ENCODE measurements at regions not wholly inside any gene's neighbourhood (a gene's known extent, or its start where the extent isn't known, plus 50 kb on each side); places are given as distances from the start of the nearest gene placed in this dataset.

- no peaks in the 10 kb centered on the region for H4K20me1 ChIP-seq (ENCODE audit: insufficient read depth, low read length)
Measured at GRCh38 chr4:79757600-79757999, 315.4 kb downstream of the ANTXR2 start.

GRCh38 chr4:79756140-79756895, 316.7 kb downstream of the ANTXR2 start:
- no peaks in the 10 kb centered on the region for H3K27me3 ChIP-seq (ENCODE audit: insufficient read depth, low read length)
- H2AFZ ChIP-seq (ENCODE audit: low read length) = no peak overlapping the region
- no peaks in the 10 kb centered on the region for H3K79me2 ChIP-seq (ENCODE audit: insufficient read depth, low read length)
- H3K27ac ChIP-seq (ENCODE audit: low read depth, low read length, poor library complexity, severe bottlenecking) = no peak overlapping the region
- H4K20me1 ChIP-seq (ENCODE audit: insufficient read depth, low read length) = no peaks in the 10 kb centered on the region
- no peaks in the 10 kb centered on the region for H3K4me1 ChIP-seq (ENCODE audit: insufficient read depth, low read length, severe bottlenecking)
- no peak overlapping the region for H3K4me2 ChIP-seq (ENCODE audit: low read length)
- no peak overlapping the region for H3K9ac ChIP-seq (ENCODE audit: low read length)
- no peaks in the 10 kb centered on the region for H3K36me3 ChIP-seq (ENCODE audit: insufficient read depth, low read length)
- H3K4me3 ChIP-seq (ENCODE audit: low read depth, low read length, poor library complexity, severe bottlenecking) = no peak overlapping the region
- TF ChIP-seq, protein P1, sequence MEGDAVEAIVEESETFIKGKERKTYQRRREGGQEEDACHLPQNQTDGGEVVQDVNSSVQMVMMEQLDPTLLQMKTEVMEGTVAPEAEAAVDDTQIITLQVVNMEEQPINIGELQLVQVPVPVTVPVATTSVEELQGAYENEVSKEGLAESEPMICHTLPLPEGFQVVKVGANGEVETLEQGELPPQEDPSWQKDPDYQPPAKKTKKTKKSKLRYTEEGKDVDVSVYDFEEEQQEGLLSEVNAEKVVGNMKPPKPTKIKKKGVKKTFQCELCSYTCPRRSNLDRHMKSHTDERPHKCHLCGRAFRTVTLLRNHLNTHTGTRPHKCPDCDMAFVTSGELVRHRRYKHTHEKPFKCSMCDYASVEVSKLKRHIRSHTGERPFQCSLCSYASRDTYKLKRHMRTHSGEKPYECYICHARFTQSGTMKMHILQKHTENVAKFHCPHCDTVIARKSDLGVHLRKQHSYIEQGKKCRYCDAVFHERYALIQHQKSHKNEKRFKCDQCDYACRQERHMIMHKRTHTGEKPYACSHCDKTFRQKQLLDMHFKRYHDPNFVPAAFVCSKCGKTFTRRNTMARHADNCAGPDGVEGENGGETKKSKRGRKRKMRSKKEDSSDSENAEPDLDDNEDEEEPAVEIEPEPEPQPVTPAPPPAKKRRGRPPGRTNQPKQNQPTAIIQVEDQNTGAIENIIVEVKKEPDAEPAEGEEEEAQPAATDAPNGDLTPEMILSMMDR (IDR thresholded peaks at IDR 0.05; ENCODE audit: low read length) = no peak
- no peak for TF ChIP-seq EZH2 (IDR thresholded peaks at IDR 0.05; ENCODE audit: borderline replicate concordance, low read length)
- H3F3A ChIP-seq (ENCODE audit: insufficient read depth, low read length) = no peaks in the 10 kb centered on the region
- no peaks in the 10 kb centered on the region for H3K9me2 ChIP-seq (ENCODE audit: low read depth, low read length)
- no peaks in the 10 kb centered on the region for H3K9me3 ChIP-seq (ENCODE audit: low read length)

More at GRCh38 chr4:79757600-79757999, 315.4 kb downstream of the ANTXR2 start:
- H3K4me1 ChIP-seq (ENCODE audit: insufficient read depth, low read length, severe bottlenecking) = no peaks in the 10 kb centered on the region
- no peaks in the 10 kb centered on the region for H3K36me3 ChIP-seq (ENCODE audit: insufficient read depth, low read length)
- TF ChIP-seq, protein P1 (IDR thresholded peaks at IDR 0.05; ENCODE audit: low read length) = no peak
- no peak for TF ChIP-seq EZH2 (IDR thresholded peaks at IDR 0.05; ENCODE audit: borderline replicate concordance, low read length)
- H3K9ac ChIP-seq (ENCODE audit: low read length) = no peak overlapping the region
- no peak overlapping the region for H3K4me3 ChIP-seq (ENCODE audit: low read depth, low read length, poor library complexity, severe bottlenecking)
- no peaks in the 10 kb centered on the region for H3K27me3 ChIP-seq (ENCODE audit: insufficient read depth, low read length)
- no peak overlapping the region for H3K4me2 ChIP-seq (ENCODE audit: low read length)
- H3K9me3 ChIP-seq (ENCODE audit: low read length) = no peaks in the 10 kb centered on the region
- H3K9me2 ChIP-seq (ENCODE audit: low read depth, low read length) = no peaks in the 10 kb centered on the region
- no peaks in the 10 kb centered on the region for H3K79me2 ChIP-seq (ENCODE audit: insufficient read depth, low read length)
- H3K27ac ChIP-seq (ENCODE audit: low read depth, low read length, poor library complexity, severe bottlenecking) = no peak overlapping the region
- H2AFZ ChIP-seq (ENCODE audit: low read length) = no peak overlapping the region
- no peaks in the 10 kb centered on the region for H3F3A ChIP-seq (ENCODE audit: insufficient read depth, low read length)

GRCh38 chr4:79748835-79749234, 324.2 kb downstream of the ANTXR2 start:
- no peaks in the 10 kb centered on the region for H3K36me3 ChIP-seq (ENCODE audit: insufficient read depth, low read length)
- no peak overlapping the region for H3K27ac ChIP-seq (ENCODE audit: low read depth, low read length, poor library complexity, severe bottlenecking)
- H3K9me3 ChIP-seq (ENCODE audit: low read length) = no peaks in the 10 kb centered on the region
- no peaks in the 10 kb centered on the region for H3K79me2 ChIP-seq (ENCODE audit: insufficient read depth, low read length)
- no peak overlapping the region for H3K4me3 ChIP-seq (ENCODE audit: low read depth, low read length, poor library complexity, severe bottlenecking)
- H3F3A ChIP-seq (ENCODE audit: insufficient read depth, low read length) = no peaks in the 10 kb centered on the region
- H3K9me2 ChIP-seq (ENCODE audit: low read depth, low read length) = no peaks in the 10 kb centered on the region
- no peaks in the 10 kb centered on the region for H4K20me1 ChIP-seq (ENCODE audit: insufficient read depth, low read length)
- no peak for TF ChIP-seq EZH2 (IDR thresholded peaks at IDR 0.05; ENCODE audit: borderline replicate concordance, low read length)
- TF ChIP-seq, protein P1 (IDR thresholded peaks at IDR 0.05; ENCODE audit: low read length) = no peak
- no peak overlapping the region for H3K9ac ChIP-seq (ENCODE audit: low read length)
- H3K4me2 ChIP-seq (ENCODE audit: low read length) = no peak overlapping the region
- H3K4me1 ChIP-seq (ENCODE audit: insufficient read depth, low read length, severe bottlenecking) = no peaks in the 10 kb centered on the region
- no peak overlapping the region for H2AFZ ChIP-seq (ENCODE audit: low read length)
- H3K27me3 ChIP-seq (ENCODE audit: insufficient read depth, low read length) = no peaks in the 10 kb centered on the region
